ENCODE measurements at regions not wholly inside any gene's neighbourhood (a gene's known extent, or its start where the extent isn't known, plus 50 kb on each side); places are given as distances from the start of the nearest gene placed in this dataset.

DNA sequence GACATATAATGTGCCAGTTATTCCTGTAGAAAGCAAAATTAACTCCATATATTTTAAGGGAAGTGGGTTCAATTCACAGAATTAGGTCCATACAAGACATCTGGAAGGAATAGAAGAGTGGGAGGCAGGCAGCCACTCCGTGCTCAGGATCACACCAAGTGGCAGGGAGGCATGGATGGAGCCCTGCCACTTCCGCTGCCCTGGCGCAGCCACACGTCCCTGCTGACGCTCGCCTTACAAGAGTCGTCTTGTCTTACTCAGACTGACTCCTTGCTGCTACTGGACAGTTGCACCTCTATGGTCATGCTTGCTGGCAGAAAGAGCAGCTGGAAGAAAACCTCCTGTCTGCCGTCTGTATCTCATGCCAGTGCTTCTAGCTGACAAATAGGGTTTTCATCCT, 579.9 kb upstream of the POM121L12 start:
- TF ChIP-seq, protein P1, sequence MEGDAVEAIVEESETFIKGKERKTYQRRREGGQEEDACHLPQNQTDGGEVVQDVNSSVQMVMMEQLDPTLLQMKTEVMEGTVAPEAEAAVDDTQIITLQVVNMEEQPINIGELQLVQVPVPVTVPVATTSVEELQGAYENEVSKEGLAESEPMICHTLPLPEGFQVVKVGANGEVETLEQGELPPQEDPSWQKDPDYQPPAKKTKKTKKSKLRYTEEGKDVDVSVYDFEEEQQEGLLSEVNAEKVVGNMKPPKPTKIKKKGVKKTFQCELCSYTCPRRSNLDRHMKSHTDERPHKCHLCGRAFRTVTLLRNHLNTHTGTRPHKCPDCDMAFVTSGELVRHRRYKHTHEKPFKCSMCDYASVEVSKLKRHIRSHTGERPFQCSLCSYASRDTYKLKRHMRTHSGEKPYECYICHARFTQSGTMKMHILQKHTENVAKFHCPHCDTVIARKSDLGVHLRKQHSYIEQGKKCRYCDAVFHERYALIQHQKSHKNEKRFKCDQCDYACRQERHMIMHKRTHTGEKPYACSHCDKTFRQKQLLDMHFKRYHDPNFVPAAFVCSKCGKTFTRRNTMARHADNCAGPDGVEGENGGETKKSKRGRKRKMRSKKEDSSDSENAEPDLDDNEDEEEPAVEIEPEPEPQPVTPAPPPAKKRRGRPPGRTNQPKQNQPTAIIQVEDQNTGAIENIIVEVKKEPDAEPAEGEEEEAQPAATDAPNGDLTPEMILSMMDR (IDR thresholded peaks at IDR 0.05), result no peak
- TF ChIP-seq POLR2AphosphoS5 (IDR thresholded peaks at IDR 0.05) (no peak), POLR2A (IDR thresholded peaks at IDR 0.05) (no peak)
